Mesendoderm (in vitro differentiated cells): ENCODE measurements at regions not wholly inside any gene's neighbourhood (a gene's known extent, or its start where the extent isn't known, plus 50 kb on each side); places are given as distances from the start of the nearest gene placed in this dataset.

Source experiments
- DNase-seq: peaks from one replicate; pipeline ENCODE4 v3.0.0; 2013
- H2AK5ac ChIP-seq: 2 replicates; pipeline ENCODE4 v1.6.1; 2013; ENCODE audit warnings: low read length, inconsistent platforms
- H2BK120ac ChIP-seq: 2 replicates; pipeline ENCODE4 v1.6.1; 2013; ENCODE audit warnings: low read depth, mild to moderate bottlenecking, low read length, moderate library complexity, mixed read lengths
- H2BK15ac ChIP-seq: replicated peaks from 2 replicates; pipeline ENCODE4 v1.6.1; 2013; ENCODE audit warnings: low read depth, mild to moderate bottlenecking, moderate library complexity
- H2BK5ac ChIP-seq: 2 replicates; pipeline ENCODE4 v1.6.1; 2013; ENCODE audit warnings: low read length, inconsistent platforms
- H3K18ac ChIP-seq: 2 replicates; pipeline ENCODE4 v1.6.1; 2013; ENCODE audit warnings: mild to moderate bottlenecking, low read length, mixed read lengths
- H3K23ac ChIP-seq: one replicate; pipeline ENCODE4 v1.6.1; 2013; ENCODE audit warnings: low read length
- H3K27ac ChIP-seq: 2 replicates; pipeline ENCODE4 v1.5.1; 2013; ENCODE audit warnings: low read depth, mild to moderate bottlenecking, inconsistent platforms, low read length, moderate library complexity
- H3K27me3 ChIP-seq: 2 replicates; pipeline ENCODE4 v1.6.1; 2013; ENCODE audit warnings: low read length, control low read depth, mild to moderate bottlenecking, inconsistent platforms; ENCODE audit not compliant: insufficient read depth, poor library complexity
- H3K36me3 ChIP-seq: 2 replicates; pipeline ENCODE4 v1.6.1; 2013; ENCODE audit warnings: low read length, inconsistent platforms; ENCODE audit not compliant: control insufficient read depth, insufficient read depth
- H3K4ac ChIP-seq: one replicate; pipeline ENCODE4 v1.6.1; 2013; ENCODE audit warnings: low read depth, mild to moderate bottlenecking, low read length, moderate library complexity
- H3K4me1 ChIP-seq: 2 replicates; pipeline ENCODE4 v1.6.1; 2013; ENCODE audit warnings: low read depth, low read length, inconsistent platforms; ENCODE audit not compliant: control insufficient read depth
- H3K4me2 ChIP-seq: 2 replicates; pipeline ENCODE4 v1.6.1; 2013; ENCODE audit warnings: low read length
- H3K4me3 ChIP-seq: 2 replicates; pipeline ENCODE4 v1.5.1; 2013; ENCODE audit warnings: mild to moderate bottlenecking, low read length
- H3K56ac ChIP-seq: one replicate; pipeline ENCODE4 v1.6.1; 2013; ENCODE audit warnings: low read length
- H3K79me1 ChIP-seq: 2 replicates; pipeline ENCODE4 v1.6.1; 2013; ENCODE audit warnings: low read length, inconsistent platforms
- H3K79me2 ChIP-seq: 2 replicates; pipeline ENCODE4 v1.6.1; 2013; ENCODE audit warnings: mild to moderate bottlenecking, low read length; ENCODE audit not compliant: control insufficient read depth, insufficient read depth
- H3K9ac ChIP-seq: 2 replicates; pipeline ENCODE4 v1.6.1; 2013; ENCODE audit warnings: low read length, inconsistent platforms
- H4K5ac ChIP-seq: one replicate; pipeline ENCODE4 v1.6.1; 2013; ENCODE audit warnings: low read length
- H4K8ac ChIP-seq: one replicate; pipeline ENCODE4 v1.6.1; 2013; ENCODE audit warnings: low read depth, mild to moderate bottlenecking, control low read depth, low read length, moderate library complexity
- WGBS: extraction: QIAGEN DNeasy Blood & Tissue Kit; methylation state at CpG from one replicate; pipeline ENCODE4 v1.1.7; 2013; ENCODE audit warnings: low lambda C conversion rate, missing lambda C conversion rate; ENCODE audit not compliant: insufficient coverage; ENCODE audit errors: extremely low coverage; 5-methylcytosine and 5-hydroxymethylcytosine counted together

DNA sequence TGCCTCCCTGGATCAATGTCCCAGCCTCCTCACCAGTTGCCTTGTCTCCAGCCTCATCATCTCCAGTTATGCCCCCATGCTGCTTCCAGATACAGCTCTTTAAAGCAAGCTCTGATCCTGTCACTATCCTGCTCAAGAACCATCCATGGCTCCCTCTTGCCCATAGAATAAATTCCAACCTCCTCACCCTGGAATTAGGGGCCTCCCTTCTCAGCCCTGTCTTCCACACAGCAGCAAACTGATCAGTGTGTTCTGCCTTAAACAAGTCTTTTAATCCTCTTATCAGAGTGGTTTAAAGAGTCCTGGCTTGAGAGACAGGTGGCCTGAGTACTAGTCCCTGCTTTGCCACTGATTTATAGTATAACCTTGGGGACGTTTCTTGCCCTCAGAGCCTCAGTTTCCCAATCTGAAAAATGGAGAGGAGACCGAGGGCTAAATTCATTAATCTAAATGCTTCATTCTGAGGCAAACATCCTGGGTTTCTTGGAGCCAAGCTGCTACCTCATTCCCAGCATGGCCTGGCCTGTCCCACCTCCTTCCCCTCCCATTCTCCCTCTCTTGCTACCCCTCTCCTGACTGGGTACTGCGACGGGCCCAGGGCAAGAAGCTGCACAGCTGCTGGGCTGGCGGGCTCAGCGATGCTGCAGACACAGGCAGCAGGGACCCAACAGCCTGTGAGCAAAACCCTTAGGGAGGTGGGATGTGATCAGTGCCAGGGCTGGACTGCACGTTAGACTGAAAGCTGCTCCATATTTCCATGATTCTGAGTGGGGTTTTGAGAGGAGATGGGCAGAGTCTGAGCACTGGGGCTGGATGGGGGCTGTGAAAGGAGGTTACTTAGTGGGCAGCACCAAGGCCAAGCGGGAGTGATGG lies 221.4 kb downstream of the PTPRU start:
- Histone ChIP-seq H3K79me1 (no peaks in the 10 kb centered on the region), H3K36me3 (no peaks in the 10 kb centered on the region), H2BK5ac (no peak overlapping the region), H3K4ac (no peak overlapping the region), H3K4me2 (no peak overlapping the region), H2BK15ac (no peak overlapping the region), H2AK5ac (no peak overlapping the region), H3K27me3 (no peaks in the 10 kb centered on the region), H2BK120ac (no peak overlapping the region), H3K4me1 (no peaks in the 10 kb centered on the region), H3K23ac (no peak overlapping the region), H4K8ac (no peak overlapping the region), H3K27ac (no peak overlapping the region), H3K79me2 (no peaks in the 10 kb centered on the region), H3K4me3 (no peak overlapping the region), H3K56ac (no peak overlapping the region), H3K9ac (no peak overlapping the region), H3K18ac (no peak overlapping the region), H4K5ac (no peak overlapping the region)
- no CpG with 5 or more reads among the region's 8 CpGs for WGBS
- DNase-seq, result no peak

DNA sequence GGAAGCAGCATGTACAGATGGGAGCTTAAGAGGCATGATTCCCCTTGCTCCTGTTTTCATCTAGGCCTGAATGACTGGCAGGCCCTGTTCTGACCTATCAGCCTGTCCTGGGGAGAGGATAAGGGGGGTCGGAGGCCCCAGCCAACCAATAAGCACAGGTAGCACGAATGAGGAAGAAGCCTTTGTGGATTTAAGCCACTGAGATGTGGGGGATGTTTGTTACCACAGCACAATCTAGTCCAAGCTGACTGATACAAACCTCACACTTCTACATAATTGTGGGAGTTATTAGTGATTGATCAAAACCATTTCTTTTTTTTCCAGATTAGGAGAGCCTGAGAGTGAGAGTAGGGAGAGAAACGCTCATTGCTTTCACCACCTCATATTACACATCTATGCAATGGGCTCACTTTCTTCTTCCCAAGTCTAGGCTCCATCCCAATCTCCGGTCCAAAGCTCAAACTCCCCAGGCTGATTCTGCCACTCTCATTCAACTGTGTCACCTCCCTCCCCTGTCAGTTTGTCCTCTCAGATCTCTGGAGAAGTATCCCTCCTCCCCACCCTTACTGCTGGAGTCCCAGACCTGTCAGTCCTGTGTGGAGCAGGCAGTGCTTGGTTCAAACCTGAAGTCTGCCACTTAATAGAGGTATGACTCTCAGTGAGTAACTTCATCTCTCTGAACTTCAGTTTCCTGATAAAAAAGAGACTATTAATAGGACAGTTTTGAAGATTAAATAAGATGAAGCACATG lies 220.5 kb downstream of the PTPRU start:
- H3K9ac ChIP-seq, result no peak overlapping the region
- no peak overlapping the region for H3K18ac ChIP-seq
- H3K36me3 ChIP-seq, result no peaks in the 10 kb centered on the region
- no peaks in the 10 kb centered on the region for H3K4me1 ChIP-seq
- H3K4me2 ChIP-seq, result no peak overlapping the region
- no peak overlapping the region for H3K27ac ChIP-seq
- no peak for DNase-seq
- H3K27me3 ChIP-seq, result no peaks in the 10 kb centered on the region
- H2AK5ac ChIP-seq, result no peak overlapping the region
- WGBS, result no CpG with 5 or more reads among the region's 4 CpGs
- no peak overlapping the region for H4K5ac ChIP-seq
- no peaks in the 10 kb centered on the region for H3K79me2 ChIP-seq
- no peak overlapping the region for H3K4ac ChIP-seq
- no peak overlapping the region for H3K56ac ChIP-seq
- H2BK120ac ChIP-seq, result no peak overlapping the region
- H3K4me3 ChIP-seq, result no peak overlapping the region
- no peak overlapping the region for H2BK5ac ChIP-seq
- H3K79me1 ChIP-seq, result no peaks in the 10 kb centered on the region
- H3K23ac ChIP-seq, result no peak overlapping the region
- H4K8ac ChIP-seq, result no peak overlapping the region
- no peak overlapping the region for H2BK15ac ChIP-seq

DNA sequence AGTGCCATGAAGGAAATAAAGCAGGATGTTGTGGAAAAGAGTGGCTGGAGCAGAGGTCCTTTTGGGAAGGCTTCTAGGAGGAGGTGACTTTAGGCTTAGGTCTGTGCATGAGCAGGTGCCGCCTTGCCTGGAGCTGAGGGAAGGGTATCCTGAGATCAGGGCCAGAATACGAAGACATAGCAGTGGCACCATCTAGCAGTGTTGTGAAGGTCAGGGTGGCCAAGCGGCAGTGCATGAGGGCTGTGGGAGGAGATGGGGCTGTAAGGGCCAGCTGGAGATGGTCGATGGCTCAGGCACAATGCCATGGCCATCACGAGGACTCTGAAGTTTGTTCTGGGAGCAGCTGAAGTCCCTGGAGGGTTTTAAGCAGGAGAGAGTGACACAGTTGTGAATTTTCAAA lies 219.5 kb downstream of the PTPRU start:
- DNase-seq, result no peak
- no peak overlapping the region for H3K4me2 ChIP-seq
- H3K27ac ChIP-seq, result no peak overlapping the region
- no peaks in the 10 kb centered on the region for H3K4me1 ChIP-seq
- no peak overlapping the region for H3K18ac ChIP-seq
- H3K9ac ChIP-seq, result no peak overlapping the region
- H4K8ac ChIP-seq, result no peak overlapping the region
- no peak overlapping the region for H4K5ac ChIP-seq
- no peak overlapping the region for H2AK5ac ChIP-seq
- H3K79me2 ChIP-seq, result no peaks in the 10 kb centered on the region
- no peak overlapping the region for H2BK15ac ChIP-seq
- no peak overlapping the region for H2BK120ac ChIP-seq
- H3K23ac ChIP-seq, result no peak overlapping the region
- no peak overlapping the region for H2BK5ac ChIP-seq
- H3K79me1 ChIP-seq, result no peaks in the 10 kb centered on the region
- no peaks in the 10 kb centered on the region for H3K36me3 ChIP-seq
- H3K27me3 ChIP-seq, result no peaks in the 10 kb centered on the region
- no peak overlapping the region for H3K56ac ChIP-seq
- no peak overlapping the region for H3K4ac ChIP-seq
- no peak overlapping the region for H3K4me3 ChIP-seq
- no CpG with 5 or more reads among the region's 5 CpGs for WGBS

DNA sequence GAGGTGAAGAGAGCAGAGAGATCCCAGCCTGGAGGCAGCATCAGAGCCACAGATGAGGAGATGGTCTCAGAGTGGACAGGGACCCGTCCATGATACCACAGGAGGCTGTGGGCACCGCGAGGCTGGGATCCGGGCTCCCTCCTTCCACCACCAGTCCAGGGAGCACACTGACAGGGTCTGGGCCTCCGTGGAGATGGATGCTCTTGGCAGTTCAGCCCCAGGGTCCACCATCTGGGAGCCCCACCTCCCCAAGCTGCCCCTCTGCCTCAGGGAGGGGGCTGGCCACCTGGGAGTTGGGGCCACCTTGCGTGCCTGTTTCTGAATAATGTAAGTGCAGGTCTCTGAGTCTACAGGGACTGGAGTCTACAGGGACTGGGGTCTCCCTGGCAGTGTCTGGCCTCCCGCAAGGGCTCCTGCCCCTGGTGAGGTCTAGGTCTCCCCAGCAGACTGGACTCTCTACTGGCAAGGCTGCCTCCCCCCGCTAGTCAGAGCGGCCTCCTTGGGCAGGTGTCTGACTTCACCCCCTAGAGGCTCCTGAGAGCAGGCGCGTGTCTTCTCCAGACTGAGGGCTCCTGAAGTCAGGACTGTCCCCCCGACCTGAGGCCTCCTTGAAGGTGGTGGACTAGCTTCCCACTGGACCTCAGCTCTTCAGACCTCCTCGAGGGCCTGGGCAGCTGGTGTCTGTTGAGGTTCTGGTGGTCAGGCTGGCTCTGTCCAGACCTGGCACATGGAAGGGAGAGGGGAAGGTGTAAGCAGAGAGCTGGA lies 218.5 kb downstream of the PTPRU start:
- no CpG with 5 or more reads among the region's 13 CpGs for WGBS
- Histone ChIP-seq H3K4me2 (no peak overlapping the region), H3K18ac (no peak overlapping the region), H3K27ac (no peak overlapping the region), H3K56ac (no peak overlapping the region), H3K79me2 (no peaks in the 10 kb centered on the region), H3K4ac (no peak overlapping the region), H2BK5ac (no peak overlapping the region), H4K8ac (no peak overlapping the region), H3K4me1 (no peaks in the 10 kb centered on the region), H2BK15ac (no peak overlapping the region), H3K36me3 (no peaks in the 10 kb centered on the region), H3K4me3 (no peak overlapping the region), H2BK120ac (no peak overlapping the region), H3K9ac (no peak overlapping the region), H4K5ac (no peak overlapping the region), H3K79me1 (no peaks in the 10 kb centered on the region), H3K27me3 (no peaks in the 10 kb centered on the region), H2AK5ac (no peak overlapping the region), H3K23ac (no peak overlapping the region)
- DNase-seq, result no peak

DNA sequence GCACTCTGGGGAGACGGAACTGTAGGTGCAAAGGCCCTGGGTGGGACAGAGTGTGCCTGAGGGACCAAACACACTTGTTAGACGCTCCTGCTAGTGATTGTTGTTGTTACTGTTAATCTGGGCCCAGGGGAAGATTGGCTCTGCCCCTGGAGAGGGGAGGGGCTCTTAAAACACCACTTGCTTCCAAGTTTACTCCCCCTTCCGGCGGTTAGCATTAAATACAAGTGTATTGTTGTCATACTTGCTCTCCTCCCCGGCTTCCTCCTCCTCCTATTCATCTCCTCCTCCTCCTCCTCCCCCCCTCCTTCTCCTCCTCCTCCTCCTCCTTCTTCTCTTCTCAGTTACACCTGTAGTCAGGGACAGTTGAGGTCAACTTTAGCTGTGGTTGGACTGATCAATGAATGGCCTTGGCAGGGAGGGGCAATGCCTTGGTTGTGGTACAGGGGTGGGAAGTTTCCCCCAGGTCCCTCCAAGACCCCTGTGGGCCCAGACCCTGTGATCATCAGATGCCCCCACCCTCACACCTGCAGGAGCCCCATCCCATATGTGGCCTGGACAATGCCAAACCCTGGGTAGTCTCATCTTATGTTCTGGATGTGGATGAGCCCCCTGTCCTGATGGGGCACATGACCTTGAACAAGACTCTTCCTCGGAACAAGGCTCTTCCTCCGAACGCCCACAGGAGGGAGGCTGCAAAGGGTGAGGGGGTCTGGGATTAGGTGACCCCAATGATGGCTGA lies 217.3 kb downstream of the PTPRU start:
- Histone ChIP-seq H3K9ac (no peak overlapping the region), H2BK15ac (no peak overlapping the region), H3K79me2 (no peaks in the 10 kb centered on the region), H3K4me3 (no peak overlapping the region), H3K56ac (peak overlapping the region; percentile 65), H3K23ac (no peak overlapping the region), H2BK120ac (no peak overlapping the region), H3K79me1 (no peaks in the 10 kb centered on the region), H3K4me2 (no peak overlapping the region), H2BK5ac (no peak overlapping the region), H3K27me3 (no peaks in the 10 kb centered on the region), H3K36me3 (no peaks in the 10 kb centered on the region), H3K18ac (no peak overlapping the region), H4K5ac (no peak overlapping the region), H3K4ac (no peak overlapping the region), H3K4me1 (no peaks in the 10 kb centered on the region), H3K27ac (no peak overlapping the region), H4K8ac (no peak overlapping the region), H2AK5ac (no peak overlapping the region)
- no CpG with 5 or more reads among the region's 8 CpGs for WGBS
- DNase-seq, result peak; percentile 90
